ENCODE measurements at regions not wholly inside any gene's neighbourhood (a gene's known extent, or its start where the extent isn't known, plus 50 kb on each side); places are given as distances from the start of the nearest gene placed in this dataset.

GRCh38 chr20:24763386-24764026, 185.6 kb upstream of the CST7 start:
- no peak for DNase-seq

- no peak for DNase-seq
Measured at GRCh38 chr20:24764027-24764793, 184.9 kb upstream of the CST7 start.

GRCh38 chr20:24764794-24765202, 184.3 kb upstream of the CST7 start:
- no peak for DNase-seq

GRCh38 chr20:24765316-24766142, 183.5 kb upstream of the CST7 start:
- no peak for DNase-seq

GRCh38 chr20:24766143-24766527, 182.9 kb upstream of the CST7 start:
- DNase-seq = no peak

- DNase-seq = no peak
Measured at GRCh38 chr20:24766826-24767622, 182.0 kb upstream of the CST7 start.

- no peak for DNase-seq
Measured at GRCh38 chr20:24767623-24768100, 181.4 kb upstream of the CST7 start.

GRCh38 chr20:24768201-24768636, 180.8 kb upstream of the CST7 start:
- no peak for DNase-seq

GRCh38 chr20:24768713-24769601, 180.1 kb upstream of the CST7 start:
- no peak for DNase-seq

GRCh38 chr20:24769878-24770627, 179.0 kb upstream of the CST7 start:
- no peak for DNase-seq

- no peak for DNase-seq
Measured at GRCh38 chr20:24770628-24771541, 178.2 kb upstream of the CST7 start.

GRCh38 chr20:24771542-24772061, 177.5 kb upstream of the CST7 start:
- DNase-seq = no peak

GRCh38 chr20:24772667-24773066, 176.4 kb upstream of the CST7 start:
- DNase-seq = no peak

- no peak for DNase-seq
Measured at GRCh38 chr20:24773168-24773567, 175.9 kb upstream of the CST7 start.

- DNase-seq = no peak
Measured at GRCh38 chr20:24773751-24774201, 175.3 kb upstream of the CST7 start.

- no peak for DNase-seq
Measured at GRCh38 chr20:24775966-24776365, 173.1 kb upstream of the CST7 start.

- no peak for DNase-seq
Measured at GRCh38 chr20:24776755-24777271, 172.3 kb upstream of the CST7 start.

- no peak for DNase-seq
Measured at GRCh38 chr20:24777746-24778145, 171.3 kb upstream of the CST7 start.

- no peak for DNase-seq
Measured at GRCh38 chr20:24778585-24779031, 170.5 kb upstream of the CST7 start.
